ENCODE measurements at regions not wholly inside any gene's neighbourhood (a gene's known extent, or its start where the extent isn't known, plus 50 kb on each side); places are given as distances from the start of the nearest gene placed in this dataset.

GRCh38 chr16:60481591-60481990 lies 1554.6 kb downstream of the CDH8 start:
- TF ChIP-seq POLR2A (IDR thresholded peaks at IDR 0.05; ENCODE audit: low read length), result no peak
- no peak for TF ChIP-seq CTCF (IDR thresholded peaks at IDR 0.05)
- no peak for TF ChIP-seq PHF8 (IDR thresholded peaks at IDR 0.05; ENCODE audit: borderline replicate concordance, low read depth)
- TF ChIP-seq USF2 (IDR thresholded peaks at IDR 0.05), result no peak
- no peak for TF ChIP-seq EP300 (IDR thresholded peaks at IDR 0.05)
- no peak for TF ChIP-seq NR3C1 (IDR thresholded peaks at IDR 0.05)
- no peak for TF ChIP-seq CEBPB (IDR thresholded peaks at IDR 0.05)
- no peak for TF ChIP-seq BHLHE40 (IDR thresholded peaks at IDR 0.05; ENCODE audit: low read depth, low read length)
- no peak for TF ChIP-seq MAX (IDR thresholded peaks at IDR 0.05)
- TF ChIP-seq GATA3 (IDR thresholded peaks at IDR 0.05; ENCODE audit: borderline replicate concordance), result no peak
- TF ChIP-seq ZC3H11A (IDR thresholded peaks at IDR 0.05), result no peak
